ENCODE measurements at regions not wholly inside any gene's neighbourhood (a gene's known extent, or its start where the extent isn't known, plus 50 kb on each side); places are given as distances from the start of the nearest gene placed in this dataset.
"Not testable (repeated sequence)": the region's sequence is repeated elsewhere in the genome, so short reads cannot be mapped to it uniquely, and the experiment has no call there.

- not testable (repeated sequence) for DNase-seq; H3K4me3 ChIP-seq; H3K4me1 ChIP-seq; H3K36me3 ChIP-seq; H3K27ac ChIP-seq; H3K9me3 ChIP-seq (replicated peaks); H3K27me3 ChIP-seq
Measured at GRCh38 chr6:168168936-168169335, 89.9 kb upstream of the FRMD1 start.

- H3K27ac ChIP-seq; H3K9me3 ChIP-seq (replicated peaks): not testable (repeated sequence)
Measured at GRCh38 chr6:168168330-168168729, 89.3 kb upstream of the FRMD1 start.

GRCh38 chr6:168167431-168168315 is 88.7 kb upstream of the FRMD1 start:
- Histone ChIP-seq H3K4me3 (no peak overlapping the region), H3K36me3 (no peaks in the 10 kb centered on the region), H3K27me3 (no peaks in the 10 kb centered on the region), H3K27ac (no peak overlapping the region), H3K4me1 (no peaks in the 10 kb centered on the region; the same call in 1 of the 2 replicates), H3K9me3 (replicated peaks) (no peaks in the 10 kb centered on the region)
- no peak for DNase-seq

More at GRCh38 chr6:168168330-168168729, 89.3 kb upstream of the FRMD1 start:
- not testable (repeated sequence) for H3K36me3 ChIP-seq, H3K4me3 ChIP-seq, H3K27me3 ChIP-seq, DNase-seq, H3K4me1 ChIP-seq

GRCh38 chr6:168166627-168167026 is 87.6 kb upstream of the FRMD1 start:
- H3K9me3 ChIP-seq (replicated peaks): no peaks in the 10 kb centered on the region
- no peaks in the 10 kb centered on the region for H3K27me3 ChIP-seq
- no peak overlapping the region for H3K4me3 ChIP-seq
- no peak overlapping the region for H3K27ac ChIP-seq
- no peaks in the 10 kb centered on the region; the same call in 1 of the 2 replicates for H3K4me1 ChIP-seq
- DNase-seq: no peak
- no peaks in the 10 kb centered on the region for H3K36me3 ChIP-seq

GRCh38 chr6:168165891-168166290 is 86.9 kb upstream of the FRMD1 start:
- DNase-seq: no peak
- Histone ChIP-seq H3K27ac (no peak overlapping the region), H3K36me3 (no peaks in the 10 kb centered on the region), H3K4me1 (no peaks in the 10 kb centered on the region; the same call in 1 of the 2 replicates), H3K27me3 (no peaks in the 10 kb centered on the region), H3K9me3 (replicated peaks) (no peaks in the 10 kb centered on the region), H3K4me3 (no peak overlapping the region)

- H3K36me3 ChIP-seq: no peaks in the 10 kb centered on the region
- H3K4me3 ChIP-seq: no peak overlapping the region
- no peaks in the 10 kb centered on the region for H3K9me3 ChIP-seq (replicated peaks)
- no peaks in the 10 kb centered on the region; the same call in 1 of the 2 replicates for H3K4me1 ChIP-seq
- H3K27me3 ChIP-seq: no peaks in the 10 kb centered on the region
- H3K27ac ChIP-seq: no peak overlapping the region
- no peak for DNase-seq
Measured at GRCh38 chr6:168165373-168165772, 86.4 kb upstream of the FRMD1 start.

- Histone ChIP-seq H3K4me1 (no peaks in the 10 kb centered on the region; the same call in 1 of the 2 replicates), H3K36me3 (no peaks in the 10 kb centered on the region), H3K27ac (no peak overlapping the region), H3K9me3 (replicated peaks) (no peaks in the 10 kb centered on the region), H3K27me3 (no peaks in the 10 kb centered on the region), H3K4me3 (no peak overlapping the region)
- DNase-seq: no peak
Measured at GRCh38 chr6:168164462-168165061, 85.5 kb upstream of the FRMD1 start.

GRCh38 chr6:168163096-168163731 is 84.2 kb upstream of the FRMD1 start:
- peak; percentile 23 to 26 for DNase-seq
- H3K9me3 ChIP-seq (replicated peaks): no peaks in the 10 kb centered on the region
- H3K27me3 ChIP-seq: no peaks in the 10 kb centered on the region
- no peaks in the 10 kb centered on the region; the same call in 1 of the 2 replicates for H3K4me1 ChIP-seq
- no peaks in the 10 kb centered on the region for H3K36me3 ChIP-seq
- no peak overlapping the region for H3K4me3 ChIP-seq
- H3K27ac ChIP-seq: no peak overlapping the region

GRCh38 chr6:168162366-168162765 is 83.4 kb upstream of the FRMD1 start:
- Histone ChIP-seq H3K27ac (no peak overlapping the region), H3K4me1 (no peaks in the 10 kb centered on the region; the same call in 1 of the 2 replicates), H3K9me3 (replicated peaks) (no peaks in the 10 kb centered on the region), H3K27me3 (no peaks in the 10 kb centered on the region), H3K36me3 (no peaks in the 10 kb centered on the region), H3K4me3 (no peak overlapping the region)
- DNase-seq: no peak

- Histone ChIP-seq H3K4me1 (no peaks in the 10 kb centered on the region; the same call in 1 of the 2 replicates), H3K9me3 (replicated peaks) (no peaks in the 10 kb centered on the region)
- DNase-seq: no peak
Measured at GRCh38 chr6:168161371-168161750, 82.3 kb upstream of the FRMD1 start.

GRCh38 chr6:168160506-168161370 is 81.7 kb upstream of the FRMD1 start:
- Histone ChIP-seq H3K4me3 (no peak overlapping the region), H3K27ac (no peak overlapping the region), H3K9me3 (replicated peaks) (no peaks in the 10 kb centered on the region), H3K27me3 (no peaks in the 10 kb centered on the region), H3K36me3 (no peaks in the 10 kb centered on the region), H3K4me1 (no peaks in the 10 kb centered on the region; the same call in 1 of the 2 replicates)
- no peak for DNase-seq

More at GRCh38 chr6:168161371-168161750, 82.3 kb upstream of the FRMD1 start:
- H3K27ac ChIP-seq: no peak overlapping the region
- H3K36me3 ChIP-seq: no peaks in the 10 kb centered on the region
- H3K4me3 ChIP-seq: no peak overlapping the region
- H3K27me3 ChIP-seq: no peaks in the 10 kb centered on the region

GRCh38 chr6:168159506-168159905 is 80.5 kb upstream of the FRMD1 start:
- DNase-seq: no peak
- no peak overlapping the region for H3K27ac ChIP-seq
- no peaks in the 10 kb centered on the region; the same call in 1 of the 2 replicates for H3K4me1 ChIP-seq
- no peak overlapping the region for H3K4me3 ChIP-seq
- no peaks in the 10 kb centered on the region for H3K36me3 ChIP-seq
- H3K9me3 ChIP-seq (replicated peaks): no peaks in the 10 kb centered on the region
- H3K27me3 ChIP-seq: no peaks in the 10 kb centered on the region

GRCh38 chr6:168158980-168159349 is 80.0 kb upstream of the FRMD1 start:
- Histone ChIP-seq H3K9me3 (replicated peaks) (no peaks in the 10 kb centered on the region), H3K36me3 (no peaks in the 10 kb centered on the region), H3K4me1 (no peaks in the 10 kb centered on the region; the same call in 1 of the 2 replicates), H3K27ac (no peak overlapping the region), H3K4me3 (no peak overlapping the region), H3K27me3 (peaks cover 4% of the 10 kb centered on the region; the same call in 1 of the 2 replicates)
- DNase-seq: no peak
